ENCODE measurements at regions not wholly inside any gene's neighbourhood (a gene's known extent, or its start where the extent isn't known, plus 50 kb on each side); places are given as distances from the start of the nearest gene placed in this dataset.

GRCh38 chr7:84565345-84566074 is 370.9 kb upstream of the SEMA3A start:
- ATAC-seq (no peak), FAIRE-seq (no peak), DNase-seq (ENCODE audit: low read depth, low spot score) (no peak)
- no TSS peak for BruUV-seq (replicated peaks)
- intact Hi-C loops (cut with micrococcal nuclease; ENCODE audit: unreplicated experiment) = no loop called here
- H4K20me1 ChIP-seq (ENCODE audit: control insufficient read depth, insufficient read depth) = no peaks in the 10 kb centered on the region
- H3K4me2 ChIP-seq (ENCODE audit: control insufficient read depth, insufficient read depth) = no peak overlapping the region
- H2AFZ ChIP-seq (ENCODE audit: control insufficient read depth, low read depth, low read length) = no peak overlapping the region
- ChIA-PET CTCF (no interaction called here), SMC1A (ENCODE audit: uncharacterized antibody, unreplicated experiment) (interaction anchor here (0.6 kb wide), 1 partner anchor 12 kb away, joined by 3 read pairs; no protein-coding TSS in a partner anchor), POLR2A (no interaction called here), RAD21 (ENCODE audit: unreplicated experiment) (interaction anchor here (0.9 kb wide), 1 partner anchor 19 kb away, joined by 3 read pairs; no protein-coding TSS in a partner anchor)
- in situ Hi-C loops (cut with MboI) = no loop called here
- H3K36me3 ChIP-seq (ENCODE audit: control insufficient read depth in 2 of 2, insufficient read depth in 2 of 2, low read length in 1 of 2) = no peaks in the 10 kb centered on the region
- H3K4me1 ChIP-seq (ENCODE audit: control insufficient read depth, insufficient read depth, low read length) = no peaks in the 10 kb centered on the region
- no peak overlapping the region for H3K4me3 ChIP-seq
- no peaks in the 10 kb centered on the region for H3K79me2 ChIP-seq (ENCODE audit: control insufficient read depth, insufficient read depth, low read length)
- 19% methylated on average over 2 of the region's 2 CpGs for WGBS (ENCODE audit: insufficient coverage, insufficient replicate concordance, low lambda C conversion rate, missing lambda C conversion rate)
- H3K9ac ChIP-seq (ENCODE audit: control insufficient read depth, insufficient read depth, low read length) = no peak overlapping the region
- no peaks in the 10 kb centered on the region for H3K27me3 ChIP-seq (replicated peaks in 1 of 2; ENCODE audit: control insufficient read depth in 2 of 2, insufficient read depth in 2 of 2, low read length in 1 of 2)
- H3K27ac ChIP-seq (ENCODE audit: control insufficient read depth, insufficient read depth) = no peak overlapping the region
- H3K9me3 ChIP-seq (replicated peaks; ENCODE audit: control insufficient read depth, insufficient read depth, low read length) = no peaks in the 10 kb centered on the region
- TF ChIP-seq MTA3 (IDR thresholded peaks at IDR 0.05; ENCODE audit: borderline replicate concordance, low read length) (no peak), NRF1 (conservative IDR thresholded peaks at IDR 0.05; ENCODE audit: low read depth, low read length) (no peak), IRF5 (IDR thresholded peaks at IDR 0.05; ENCODE audit: borderline replicate concordance) (no peak), TARDBP (IDR thresholded peaks at IDR 0.05; ENCODE audit: borderline replicate concordance) (no peak), GABPA (IDR thresholded peaks at IDR 0.05; ENCODE audit: low read depth) (no peak), ZNF687 (IDR thresholded peaks at IDR 0.05) (no peak), E4F1 (IDR thresholded peaks at IDR 0.05; ENCODE audit: borderline replicate concordance, partially characterized antibody) (no peak), SRF (IDR thresholded peaks at IDR 0.05; ENCODE audit: low read depth in 2 of 2, low read length in 2 of 2) (no peak), IRF3 (IDR thresholded peaks at IDR 0.05) (no peak), SMC3 (IDR thresholded peaks at IDR 0.05; ENCODE audit: borderline replicate concordance, low read length) (no peak), SREBF1 (IDR thresholded peaks at IDR 0.05; ENCODE audit: low read length) (no peak), ZNF384 (IDR thresholded peaks at IDR 0.05; ENCODE audit: borderline replicate concordance, low read depth, low read length) (no peak), GATAD2B (conservative IDR thresholded peaks at IDR 0.05; ENCODE audit: low read depth) (no peak)

Measured in GM12878 (cell line).